ENCODE measurements at regions not wholly inside any gene's neighbourhood (a gene's known extent, or its start where the extent isn't known, plus 50 kb on each side); places are given as distances from the start of the nearest gene placed in this dataset.

GRCh38 chr12:13744561-13744960 is 236.8 kb downstream of the GRIN2B start:
- no peak for TF ChIP-seq REST (IDR thresholded peaks at IDR 0.05; ENCODE audit: insufficient read depth in 1 of 2, low read depth in 2 of 2, low read length in 2 of 2)
- TF ChIP-seq SIN3A (IDR thresholded peaks at IDR 0.05; ENCODE audit: borderline replicate concordance, insufficient read depth, low read length): no peak
- no peak for TF ChIP-seq POLR2AphosphoS5 (IDR thresholded peaks at IDR 0.05; ENCODE audit: low read depth, low read length)
- no peak for TF ChIP-seq FOXP2 (optimal IDR thresholded peaks at IDR 0.05; ENCODE audit: borderline replicate concordance, extremely low read depth, extremely low read length, insufficient read depth)
- no peak for TF ChIP-seq TAF1 (IDR thresholded peaks at IDR 0.05; ENCODE audit: borderline replicate concordance, insufficient read depth, low read length)

GRCh38 chr12:13740149-13740545 is 241.3 kb downstream of the GRIN2B start:
- TF ChIP-seq TAF1 (IDR thresholded peaks at IDR 0.05; ENCODE audit: borderline replicate concordance, insufficient read depth, low read length): no peak
- no peak for TF ChIP-seq SIN3A (IDR thresholded peaks at IDR 0.05; ENCODE audit: borderline replicate concordance, insufficient read depth, low read length)
- no peak for TF ChIP-seq REST (IDR thresholded peaks at IDR 0.05; ENCODE audit: insufficient read depth in 1 of 2, low read depth in 2 of 2, low read length in 2 of 2)
- TF ChIP-seq FOXP2 (optimal IDR thresholded peaks at IDR 0.05; ENCODE audit: borderline replicate concordance, extremely low read depth, extremely low read length, insufficient read depth): no peak

GRCh38 chr12:13735734-13736133 is 245.7 kb downstream of the GRIN2B start:
- no peak for TF ChIP-seq TAF1 (IDR thresholded peaks at IDR 0.05; ENCODE audit: borderline replicate concordance, insufficient read depth, low read length)
- TF ChIP-seq REST (IDR thresholded peaks at IDR 0.05; ENCODE audit: insufficient read depth in 1 of 2, low read depth in 2 of 2, low read length in 2 of 2): no peak
- TF ChIP-seq FOXP2 (optimal IDR thresholded peaks at IDR 0.05; ENCODE audit: borderline replicate concordance, extremely low read depth, extremely low read length, insufficient read depth): no peak
- TF ChIP-seq SIN3A (IDR thresholded peaks at IDR 0.05; ENCODE audit: borderline replicate concordance, insufficient read depth, low read length): no peak
- TF ChIP-seq POLR2AphosphoS5 (IDR thresholded peaks at IDR 0.05; ENCODE audit: low read depth, low read length): no peak

- no peak for TF ChIP-seq TAF1 (IDR thresholded peaks at IDR 0.05; ENCODE audit: borderline replicate concordance, insufficient read depth, low read length)
- TF ChIP-seq FOXP2 (optimal IDR thresholded peaks at IDR 0.05; ENCODE audit: borderline replicate concordance, extremely low read depth, extremely low read length, insufficient read depth): no peak
- no peak for TF ChIP-seq POLR2AphosphoS5 (IDR thresholded peaks at IDR 0.05; ENCODE audit: low read depth, low read length)
- TF ChIP-seq SIN3A (IDR thresholded peaks at IDR 0.05; ENCODE audit: borderline replicate concordance, insufficient read depth, low read length): no peak
- TF ChIP-seq REST (IDR thresholded peaks at IDR 0.05; ENCODE audit: insufficient read depth in 1 of 2, low read depth in 2 of 2, low read length in 2 of 2): no peak
Measured at GRCh38 chr12:13734584-13735152, 246.7 kb downstream of the GRIN2B start.

Measured in PFSK-1 (cell line).